ENCODE measurements at regions not wholly inside any gene's neighbourhood (a gene's known extent, or its start where the extent isn't known, plus 50 kb on each side); places are given as distances from the start of the nearest gene placed in this dataset.

GRCh38 chr2:207327513-207327912 is 161.8 kb upstream of the KLF7 start (continued):
- TF ChIP-seq MXI1 (conservative IDR thresholded peaks at IDR 0.05; ENCODE audit: poor library complexity, severe bottlenecking) (no peak), EZH2 (IDR thresholded peaks at IDR 0.05; ENCODE audit: borderline replicate concordance, insufficient read depth, low read length, poor library complexity, severe bottlenecking) (no peak)

GRCh38 chr2:207328944-207329386 is 163.2 kb upstream of the KLF7 start:
- Histone ChIP-seq H3K9ac (ENCODE audit: low read length) (no peak overlapping the region), H3K27ac (ENCODE audit: low read length) (no peak overlapping the region), H2AFZ (ENCODE audit: low read depth, low read length) (no peak overlapping the region), H3K79me2 (replicated peaks; ENCODE audit: insufficient read depth, low read length) (no peaks in the 10 kb centered on the region), H3F3A (ENCODE audit: insufficient read depth, low read length, poor library complexity, severe bottlenecking) (no peaks in the 10 kb centered on the region), H3K9me2 (ENCODE audit: insufficient read depth, low read length) (no peaks in the 10 kb centered on the region), H3K36me3 (ENCODE audit: insufficient read depth, low read length) (no peaks in the 10 kb centered on the region), H3K9me3 (ENCODE audit: low read length) (no peaks in the 10 kb centered on the region), H3K4me2 (ENCODE audit: low read length) (no peak overlapping the region), H3K27me3 (ENCODE audit: insufficient read depth, low read depth, low read length) (no peaks in the 10 kb centered on the region), H4K20me1 (ENCODE audit: insufficient read depth) (no peaks in the 10 kb centered on the region), H3K4me3 (ENCODE audit: low read length) (no peak overlapping the region)
- no peak for TF ChIP-seq CTCF (IDR thresholded peaks at IDR 0.05; ENCODE audit: poor library complexity, severe bottlenecking)
- TF ChIP-seq REST (IDR thresholded peaks at IDR 0.05; ENCODE audit: borderline replicate concordance), result no peak
- no peak for TF ChIP-seq EZH2 (IDR thresholded peaks at IDR 0.05; ENCODE audit: borderline replicate concordance, insufficient read depth, low read length, poor library complexity, severe bottlenecking)
- TF ChIP-seq SMC3 (conservative IDR thresholded peaks at IDR 0.05; ENCODE audit: poor library complexity), result no peak
- no peak for TF ChIP-seq TAF1 (IDR thresholded peaks at IDR 0.05; ENCODE audit: low read depth)
- no peak for TF ChIP-seq POLR2AphosphoS5 (IDR thresholded peaks at IDR 0.05)
- no peak for TF ChIP-seq MXI1 (conservative IDR thresholded peaks at IDR 0.05; ENCODE audit: poor library complexity, severe bottlenecking)
- TF ChIP-seq EP300 (conservative IDR thresholded peaks at IDR 0.05; ENCODE audit: poor library complexity, severe bottlenecking), result no peak

GRCh38 chr2:207330912-207331311 is 165.2 kb upstream of the KLF7 start:
- Histone ChIP-seq H4K20me1 (ENCODE audit: insufficient read depth) (no peaks in the 10 kb centered on the region), H3K36me3 (ENCODE audit: insufficient read depth, low read length) (no peaks in the 10 kb centered on the region), H3K9ac (ENCODE audit: low read length) (no peak overlapping the region), H3F3A (ENCODE audit: insufficient read depth, low read length, poor library complexity, severe bottlenecking) (no peaks in the 10 kb centered on the region), H2AFZ (ENCODE audit: low read depth, low read length) (no peak overlapping the region), H3K4me2 (ENCODE audit: low read length) (no peak overlapping the region), H3K4me3 (ENCODE audit: low read length) (no peak overlapping the region), H3K9me2 (ENCODE audit: insufficient read depth, low read length) (no peaks in the 10 kb centered on the region), H3K79me2 (replicated peaks; ENCODE audit: insufficient read depth, low read length) (no peaks in the 10 kb centered on the region), H3K9me3 (ENCODE audit: low read length) (no peaks in the 10 kb centered on the region), H3K27me3 (ENCODE audit: insufficient read depth, low read depth, low read length) (no peaks in the 10 kb centered on the region), H3K27ac (ENCODE audit: low read length) (no peak overlapping the region)
- no peak for TF ChIP-seq SMC3 (conservative IDR thresholded peaks at IDR 0.05; ENCODE audit: poor library complexity)
- TF ChIP-seq POLR2AphosphoS5 (IDR thresholded peaks at IDR 0.05), result no peak
- TF ChIP-seq EP300 (conservative IDR thresholded peaks at IDR 0.05; ENCODE audit: poor library complexity, severe bottlenecking), result no peak
- TF ChIP-seq MXI1 (conservative IDR thresholded peaks at IDR 0.05; ENCODE audit: poor library complexity, severe bottlenecking), result no peak
- TF ChIP-seq CTCF (IDR thresholded peaks at IDR 0.05; ENCODE audit: poor library complexity, severe bottlenecking), result no peak
- no peak for TF ChIP-seq TAF1 (IDR thresholded peaks at IDR 0.05; ENCODE audit: low read depth)
- no peak for TF ChIP-seq EZH2 (IDR thresholded peaks at IDR 0.05; ENCODE audit: borderline replicate concordance, insufficient read depth, low read length, poor library complexity, severe bottlenecking)
- no peak for TF ChIP-seq RAD21 (conservative IDR thresholded peaks at IDR 0.05)
- TF ChIP-seq REST (IDR thresholded peaks at IDR 0.05; ENCODE audit: borderline replicate concordance), result no peak
